ENCODE measurements at regions not wholly inside any gene's neighbourhood (a gene's known extent, or its start where the extent isn't known, plus 50 kb on each side); places are given as distances from the start of the nearest gene placed in this dataset.

DNA sequence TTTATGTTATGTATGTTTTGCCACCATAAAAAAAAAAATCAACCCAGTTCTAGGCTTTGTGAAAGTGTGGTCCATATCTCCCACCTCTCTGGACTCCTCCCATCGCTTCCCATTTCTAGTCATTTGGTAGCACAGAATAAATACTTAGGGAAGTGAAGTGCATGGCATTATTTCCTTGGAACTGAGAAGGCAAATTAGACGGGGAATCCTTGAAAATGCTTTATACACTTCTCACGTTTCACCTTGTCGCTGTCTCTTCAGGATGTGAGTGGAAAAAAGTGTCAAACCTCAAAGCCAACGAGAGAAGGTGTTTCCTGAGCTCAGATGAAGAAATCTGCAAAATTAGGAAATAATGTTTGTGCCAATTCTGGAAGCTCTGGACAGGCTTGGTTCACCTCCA lies 209.9 kb downstream of the ATG4C start:
- H3K4me1 Mint-ChIP-seq, result no peaks in the 10 kb centered on the region
- no peak for ATAC-seq (ENCODE audit: low read depth)
- intact Hi-C loops (cut with micrococcal nuclease), result no loop called here
- CTCF ChIA-PET, result no interaction called here
- no peak overlapping the region for H3K27ac Mint-ChIP-seq
- no peak overlapping the region for H3K4me3 Mint-ChIP-seq
- POLR2A ChIA-PET, result no interaction called here
- no peaks in the 10 kb centered on the region for H3K36me3 Mint-ChIP-seq (ENCODE audit: low read depth)
- peaks cover 11% of the 10 kb centered on the region for H3K27me3 Mint-ChIP-seq
- no peaks in the 10 kb centered on the region for H3K9me3 Mint-ChIP-seq
- no peak for DNase-seq
- TF ChIP-seq, protein P1, sequence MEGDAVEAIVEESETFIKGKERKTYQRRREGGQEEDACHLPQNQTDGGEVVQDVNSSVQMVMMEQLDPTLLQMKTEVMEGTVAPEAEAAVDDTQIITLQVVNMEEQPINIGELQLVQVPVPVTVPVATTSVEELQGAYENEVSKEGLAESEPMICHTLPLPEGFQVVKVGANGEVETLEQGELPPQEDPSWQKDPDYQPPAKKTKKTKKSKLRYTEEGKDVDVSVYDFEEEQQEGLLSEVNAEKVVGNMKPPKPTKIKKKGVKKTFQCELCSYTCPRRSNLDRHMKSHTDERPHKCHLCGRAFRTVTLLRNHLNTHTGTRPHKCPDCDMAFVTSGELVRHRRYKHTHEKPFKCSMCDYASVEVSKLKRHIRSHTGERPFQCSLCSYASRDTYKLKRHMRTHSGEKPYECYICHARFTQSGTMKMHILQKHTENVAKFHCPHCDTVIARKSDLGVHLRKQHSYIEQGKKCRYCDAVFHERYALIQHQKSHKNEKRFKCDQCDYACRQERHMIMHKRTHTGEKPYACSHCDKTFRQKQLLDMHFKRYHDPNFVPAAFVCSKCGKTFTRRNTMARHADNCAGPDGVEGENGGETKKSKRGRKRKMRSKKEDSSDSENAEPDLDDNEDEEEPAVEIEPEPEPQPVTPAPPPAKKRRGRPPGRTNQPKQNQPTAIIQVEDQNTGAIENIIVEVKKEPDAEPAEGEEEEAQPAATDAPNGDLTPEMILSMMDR (IDR thresholded peaks at IDR 0.05), result no peak

GRCh38 chr1:62995173-62995572 lies 211.2 kb downstream of the ATG4C start:
- no peaks in the 10 kb centered on the region for H3K4me1 Mint-ChIP-seq
- CTCF ChIA-PET, result no interaction called here

GRCh38 chr1:62997884-62998283 lies 214.0 kb downstream of the ATG4C start:
- POLR2A ChIA-PET, result no interaction called here
- CTCF ChIA-PET, result no interaction called here
- TF ChIP-seq, protein P1 (IDR thresholded peaks at IDR 0.05), result no peak
- Mint-ChIP-seq H3K4me3 (no peak overlapping the region), H3K4me1 (no peaks in the 10 kb centered on the region), H3K27ac (no peak overlapping the region), H3K36me3 (ENCODE audit: low read depth) (no peaks in the 10 kb centered on the region), H3K9me3 (no peaks in the 10 kb centered on the region), H3K27me3 (peaks cover 6% of the 10 kb centered on the region)
- intact Hi-C loops (cut with micrococcal nuclease), result no loop called here
- DNase-seq (no peak), ATAC-seq (ENCODE audit: low read depth) (no peak)

More at GRCh38 chr1:62995173-62995572, 211.2 kb downstream of the ATG4C start:
- Mint-ChIP-seq H3K27me3 (peaks cover 11% of the 10 kb centered on the region), H3K4me3 (no peak overlapping the region), H3K9me3 (no peaks in the 10 kb centered on the region), H3K36me3 (ENCODE audit: low read depth) (no peaks in the 10 kb centered on the region), H3K27ac (no peak overlapping the region)
- no peak for DNase-seq
- TF ChIP-seq, protein P1 (IDR thresholded peaks at IDR 0.05), result no peak
- POLR2A ChIA-PET, result no interaction called here
- intact Hi-C loops (cut with micrococcal nuclease), result no loop called here
- no peak for ATAC-seq (ENCODE audit: low read depth)

DNA sequence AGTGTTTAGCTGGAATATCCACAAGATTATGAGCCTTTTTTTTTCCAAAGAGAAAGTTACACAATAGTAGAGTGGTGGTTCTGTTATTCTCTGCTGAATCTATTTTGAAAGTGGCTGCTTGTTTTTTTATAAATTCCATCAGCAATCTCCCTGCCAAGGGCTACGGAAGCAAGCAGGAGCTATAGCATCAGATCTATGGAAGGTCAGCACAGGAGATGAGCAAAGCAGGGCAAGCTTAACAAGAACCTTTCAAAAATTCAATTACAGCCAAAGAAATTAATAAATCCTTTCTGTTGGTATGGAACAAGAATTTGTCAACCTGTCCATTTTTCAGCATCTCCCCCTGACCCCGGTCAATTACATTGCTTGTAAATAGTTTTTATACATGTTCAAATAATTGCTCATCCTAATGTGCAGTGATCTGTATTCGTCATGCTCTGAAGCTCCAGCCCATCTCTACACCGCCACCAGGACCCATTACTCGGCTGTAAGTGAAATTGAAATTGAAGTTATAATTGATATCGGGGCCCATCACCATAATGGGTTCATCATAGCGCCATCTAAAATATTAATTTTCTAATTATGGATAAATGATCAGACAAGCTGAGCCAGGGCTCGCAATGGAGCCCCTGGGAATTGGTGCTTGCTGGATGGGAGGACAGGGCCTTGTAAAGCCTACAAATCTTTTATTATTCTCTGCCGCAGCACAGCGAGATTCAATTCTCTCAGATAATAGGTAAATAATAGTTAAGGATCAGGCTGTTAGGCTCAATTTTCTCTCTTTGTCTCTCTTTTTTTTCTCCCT lies 215.1 kb downstream of the ATG4C start:
- H3K9me3 Mint-ChIP-seq, result no peaks in the 10 kb centered on the region
- H3K4me1 Mint-ChIP-seq, result no peaks in the 10 kb centered on the region
- H3K36me3 Mint-ChIP-seq (ENCODE audit: low read depth), result no peaks in the 10 kb centered on the region
- ATAC-seq (ENCODE audit: low read depth), result no peak
- H3K4me3 Mint-ChIP-seq, result no peak overlapping the region
- DNase-seq, result no peak
- intact Hi-C loops (cut with micrococcal nuclease), result no loop called here
- POLR2A ChIA-PET, result no interaction called here
- TF ChIP-seq, protein P1 (IDR thresholded peaks at IDR 0.05), result no peak
- H3K27ac Mint-ChIP-seq, result no peak overlapping the region
- H3K27me3 Mint-ChIP-seq, result no peaks in the 10 kb centered on the region
- CTCF ChIA-PET, result no interaction called here

DNA sequence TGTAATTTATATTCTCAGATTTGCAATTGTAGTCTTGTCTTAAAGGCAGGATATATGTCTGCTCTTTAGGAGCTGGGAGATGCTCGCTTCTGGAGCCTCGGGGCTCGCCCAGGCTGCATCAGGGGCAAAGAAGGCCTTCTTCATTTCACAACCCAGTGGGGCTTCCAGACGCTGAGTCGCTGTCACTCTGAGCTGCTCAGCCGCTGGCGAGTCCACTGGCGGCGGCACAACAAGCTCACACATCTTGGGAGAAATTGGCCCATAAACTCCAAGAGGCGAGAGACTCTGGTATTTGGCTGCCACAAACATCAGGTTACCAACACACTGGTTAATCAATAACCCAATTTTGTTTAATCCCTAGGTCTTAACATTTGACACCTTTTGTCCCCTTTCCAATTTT lies 216.6 kb downstream of the ATG4C start:
- DNase-seq (no peak), ATAC-seq (ENCODE audit: low read depth) (no peak)
- POLR2A ChIA-PET, result no interaction called here

More for the DNA sequence above, 216.6 kb downstream of the ATG4C start:
- CTCF ChIA-PET, result no interaction called here
- intact Hi-C loops (cut with micrococcal nuclease), result no loop called here
- no peaks in the 10 kb centered on the region for H3K4me1 Mint-ChIP-seq
- no peaks in the 10 kb centered on the region for H3K36me3 Mint-ChIP-seq (ENCODE audit: low read depth)
- no peaks in the 10 kb centered on the region for H3K27me3 Mint-ChIP-seq
- no peak overlapping the region for H3K27ac Mint-ChIP-seq
- TF ChIP-seq, protein P1 (IDR thresholded peaks at IDR 0.05), result no peak
- no peaks in the 10 kb centered on the region for H3K9me3 Mint-ChIP-seq
- no peak overlapping the region for H3K4me3 Mint-ChIP-seq
